Epithelial cell of proximal tubule (primary cell): ENCODE measurements at regions not wholly inside any gene's neighbourhood (a gene's known extent, or its start where the extent isn't known, plus 50 kb on each side); places are given as distances from the start of the nearest gene placed in this dataset.

ENCODE experiments used
- DNase-seq: peaks from one replicate; pipeline ENCODE4 v3.0.0-alpha.2; 2011; ENCODE audit warnings: low read depth
- H3K4me3 ChIP-seq: 2 replicates; pipeline ENCODE4 v1.5.1; 2011; ENCODE audit warnings: low read depth, mild to moderate bottlenecking, low read length
- TF ChIP-seq, protein P1 (sequence below): conservative IDR thresholded peaks from 2 replicates; pipeline ENCODE4 v1.5.1; 2012; ENCODE audit warnings: low read depth, mild to moderate bottlenecking, low read length

DNA sequence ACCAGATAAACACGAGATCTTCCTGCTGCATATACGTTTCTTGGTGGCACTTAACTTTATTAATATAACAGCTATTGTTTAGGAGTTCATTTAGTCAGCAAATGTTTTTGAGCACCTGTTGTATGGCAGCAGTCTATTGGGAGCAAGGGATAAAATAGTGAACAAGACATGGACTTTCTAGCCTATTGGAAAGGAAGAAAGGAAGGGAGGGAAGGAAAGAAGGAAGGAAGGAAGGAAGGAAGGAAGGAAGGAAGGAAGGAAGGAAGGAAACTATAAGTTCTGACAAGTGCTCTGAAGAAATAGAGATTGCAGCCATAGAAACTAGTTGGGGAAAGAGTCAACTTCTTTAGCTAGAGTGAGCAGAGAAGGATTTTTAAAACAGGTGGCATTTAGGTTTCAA is 149.1 kb upstream of the STARD13 start:
- no peak for DNase-seq
- no peak overlapping the region for H3K4me3 ChIP-seq
- TF ChIP-seq, protein P1, sequence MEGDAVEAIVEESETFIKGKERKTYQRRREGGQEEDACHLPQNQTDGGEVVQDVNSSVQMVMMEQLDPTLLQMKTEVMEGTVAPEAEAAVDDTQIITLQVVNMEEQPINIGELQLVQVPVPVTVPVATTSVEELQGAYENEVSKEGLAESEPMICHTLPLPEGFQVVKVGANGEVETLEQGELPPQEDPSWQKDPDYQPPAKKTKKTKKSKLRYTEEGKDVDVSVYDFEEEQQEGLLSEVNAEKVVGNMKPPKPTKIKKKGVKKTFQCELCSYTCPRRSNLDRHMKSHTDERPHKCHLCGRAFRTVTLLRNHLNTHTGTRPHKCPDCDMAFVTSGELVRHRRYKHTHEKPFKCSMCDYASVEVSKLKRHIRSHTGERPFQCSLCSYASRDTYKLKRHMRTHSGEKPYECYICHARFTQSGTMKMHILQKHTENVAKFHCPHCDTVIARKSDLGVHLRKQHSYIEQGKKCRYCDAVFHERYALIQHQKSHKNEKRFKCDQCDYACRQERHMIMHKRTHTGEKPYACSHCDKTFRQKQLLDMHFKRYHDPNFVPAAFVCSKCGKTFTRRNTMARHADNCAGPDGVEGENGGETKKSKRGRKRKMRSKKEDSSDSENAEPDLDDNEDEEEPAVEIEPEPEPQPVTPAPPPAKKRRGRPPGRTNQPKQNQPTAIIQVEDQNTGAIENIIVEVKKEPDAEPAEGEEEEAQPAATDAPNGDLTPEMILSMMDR = no peak

DNA sequence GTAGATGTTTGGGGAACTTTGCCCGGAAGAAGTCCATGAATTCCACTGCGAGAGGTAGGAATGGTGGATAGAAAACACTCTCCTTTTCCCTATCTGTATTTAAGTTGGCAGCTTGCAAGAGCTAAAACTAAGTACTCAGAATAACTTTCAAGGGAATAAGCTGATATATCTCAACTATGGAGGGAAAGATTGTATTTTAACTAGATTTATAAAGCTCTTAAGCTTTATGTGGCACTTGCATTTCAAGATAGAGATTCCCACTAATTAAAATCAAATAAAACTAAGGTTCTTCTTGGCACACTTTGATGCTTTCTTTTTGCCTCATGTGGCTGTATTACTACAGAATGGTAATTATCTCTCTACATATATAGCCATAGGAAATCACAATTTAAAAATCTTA is 149.7 kb upstream of the STARD13 start:
- DNase-seq = no peak
- TF ChIP-seq, protein P1 = no peak
- H3K4me3 ChIP-seq = no peak overlapping the region

GRCh38 chr13:33438918-33439317 is 153.4 kb upstream of the STARD13 start:
- H3K4me3 ChIP-seq = no peak overlapping the region
- TF ChIP-seq, protein P1 = no peak
- no peak for DNase-seq

- no peak overlapping the region for H3K4me3 ChIP-seq
- DNase-seq = peak; percentile 18
- TF ChIP-seq, protein P1 = peak; percentile 67
Measured at GRCh38 chr13:33441015-33441414, 155.5 kb upstream of the STARD13 start.

DNA sequence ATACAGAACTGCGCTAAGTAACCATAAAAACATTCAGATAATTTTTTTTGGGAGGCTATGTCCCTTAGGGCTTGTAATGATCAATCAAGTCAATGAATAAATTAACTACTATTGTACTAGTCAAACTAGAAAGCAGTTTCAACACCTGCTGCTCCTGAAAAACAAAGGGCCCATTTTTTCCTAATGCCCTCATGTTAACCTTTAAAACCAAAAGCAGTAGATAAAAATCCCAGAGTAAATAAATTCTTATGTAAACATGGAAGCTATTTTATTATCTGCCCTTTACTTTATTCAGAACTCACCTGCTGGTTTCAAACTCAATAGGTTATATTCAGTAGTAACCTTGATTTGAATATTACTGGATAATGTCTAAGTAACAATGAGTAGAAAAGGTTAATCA is 159.5 kb upstream of the STARD13 start:
- TF ChIP-seq, protein P1 = no peak
- H3K4me3 ChIP-seq = no peak overlapping the region
- DNase-seq = no peak

- TF ChIP-seq, protein P1 = no peak
- no peak overlapping the region for H3K4me3 ChIP-seq
- DNase-seq = no peak
Measured at GRCh38 chr13:33445476-33445875, 159.9 kb upstream of the STARD13 start.

DNA sequence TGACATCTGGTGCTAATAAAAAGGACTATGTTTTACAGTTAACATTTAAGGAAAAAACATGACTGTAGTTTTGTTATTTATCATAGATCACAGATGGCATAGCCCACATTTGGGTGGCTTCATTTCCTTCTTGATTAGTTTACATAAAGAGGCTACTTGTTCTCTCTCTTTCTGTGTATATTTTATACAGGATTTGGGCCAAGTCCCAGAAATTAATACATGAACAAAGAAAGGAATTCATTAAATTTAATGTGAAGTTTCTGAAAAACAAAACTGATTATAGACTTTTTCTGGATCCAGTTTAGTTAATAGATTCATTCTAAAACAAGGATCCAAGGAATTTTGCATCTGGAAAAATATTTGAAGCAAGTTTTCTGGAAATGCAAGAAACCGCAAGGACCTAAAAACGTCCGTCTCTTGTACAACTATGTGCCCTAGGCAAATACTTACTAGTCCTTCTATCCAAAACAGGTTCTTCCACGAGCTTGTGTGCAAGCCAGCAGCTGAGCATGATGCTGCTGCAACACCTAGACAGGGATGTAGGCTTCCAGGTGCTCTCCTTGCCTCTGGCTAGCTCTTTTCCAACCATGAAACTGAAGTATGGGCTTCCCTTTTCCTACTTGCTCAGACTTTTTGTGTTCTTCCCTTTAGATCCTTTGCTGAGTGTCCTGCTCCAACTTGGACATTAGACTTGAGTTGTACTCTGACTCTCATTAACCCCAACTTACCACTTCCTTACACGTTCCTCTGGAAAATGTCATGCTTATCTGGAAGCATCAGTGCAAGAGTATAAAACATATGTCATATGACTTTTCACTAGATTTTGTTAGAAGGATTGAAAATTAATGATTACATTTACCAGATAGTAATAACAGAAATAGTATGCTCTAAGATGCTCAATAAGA is 161.5 kb upstream of the STARD13 start:
- TF ChIP-seq, protein P1 = no peak
- H3K4me3 ChIP-seq = no peak overlapping the region
- no peak for DNase-seq
